Activated T-helper 2 cell treated with anti-CD3 and anti-CD28 coated beads, Interferon-gamma antibody, Interleukin-2, Interleukin-4, amounts not matched to agents 10 μg/mL and 5 μg/mL and 100 μg/mL, durations not matched to agents 14 hours and 24 hours and 36 hours (primary cell): ENCODE measurements at regions not wholly inside any gene's neighbourhood (a gene's known extent, or its start where the extent isn't known, plus 50 kb on each side); places are given as distances from the start of the nearest gene placed in this dataset.

Source experiments
- DNase-seq: peaks from one replicate; pipeline ENCODE4 v3.0.0; 2021; ENCODE audit warnings: low spot score
- H3K27ac Mint-ChIP-seq: one replicate; pipeline ENCODE4 v1.8.0; 2021; ENCODE audit warnings: mixed read lengths
- H3K27me3 Mint-ChIP-seq: one replicate; pipeline ENCODE4 v1.8.0; 2021; ENCODE audit warnings: low read depth, mixed read lengths
- H3K36me3 Mint-ChIP-seq: one replicate; pipeline ENCODE4 v1.8.0; 2021; ENCODE audit warnings: low read depth, mixed read lengths
- H3K4me1 Mint-ChIP-seq: one replicate; pipeline ENCODE4 v1.8.0; 2021; ENCODE audit warnings: low read depth, mixed read lengths
- H3K4me3 Mint-ChIP-seq: one replicate; pipeline ENCODE4 v1.8.0; 2021; ENCODE audit warnings: low read depth, mild to moderate bottlenecking, moderate library complexity, mixed read lengths
- H3K9me3 Mint-ChIP-seq: one replicate; pipeline ENCODE4 v1.8.0; 2021; ENCODE audit warnings: mixed read lengths
- intact Hi-C: fragments of 100-400 bp; cut with micrococcal nuclease; formaldehyde crosslinking; loops from one replicate; pipeline ENCODE4 v1.15.1; 2023

GRCh38 chr13:60970736-60971135 is 444.9 kb downstream of the PCDH20 start:
- DNase-seq: no peak
- Mint-ChIP-seq H3K36me3 (no peaks in the 10 kb centered on the region), H3K4me3 (no peak overlapping the region), H3K27ac (no peak overlapping the region), H3K27me3 (no peaks in the 10 kb centered on the region), H3K4me1 (no peaks in the 10 kb centered on the region), H3K9me3 (peaks cover 15% of the 10 kb centered on the region)
- intact Hi-C loops: no loop called here

- no peak overlapping the region for H3K27ac Mint-ChIP-seq
- no peaks in the 10 kb centered on the region for H3K4me1 Mint-ChIP-seq
- intact Hi-C loops: no loop called here
These were observed 446.0 kb downstream of the PCDH20 start for GRCh38 chr13:60969656-60970055.

DNA sequence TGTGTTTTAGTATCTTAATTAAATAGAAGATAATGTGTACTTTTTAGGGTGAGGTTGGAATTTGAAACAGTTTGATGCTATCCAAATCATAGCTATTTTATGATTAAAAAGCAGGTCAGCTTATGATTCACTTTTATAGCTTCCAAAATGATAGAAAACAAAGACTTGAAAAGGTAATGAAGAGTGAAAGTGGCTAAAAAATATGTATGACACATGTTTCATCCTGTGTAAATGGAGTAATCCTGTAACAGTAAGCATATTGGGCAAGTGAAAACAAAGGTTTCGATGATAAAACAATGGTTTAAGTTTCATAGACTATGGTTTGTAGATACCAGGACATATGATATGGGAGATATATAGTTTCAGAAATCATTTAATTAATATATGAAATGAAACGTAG is 456.2 kb downstream of the PCDH20 start:
- intact Hi-C loops: no loop called here
- Mint-ChIP-seq H3K36me3 (no peaks in the 10 kb centered on the region), H3K9me3 (peaks cover 23% of the 10 kb centered on the region), H3K27ac (no peak overlapping the region), H3K4me3 (no peak overlapping the region), H3K4me1 (no peaks in the 10 kb centered on the region), H3K27me3 (no peaks in the 10 kb centered on the region)
- no peak for DNase-seq

More at GRCh38 chr13:60969656-60970055, 446.0 kb downstream of the PCDH20 start:
- peaks cover 12% of the 10 kb centered on the region for H3K9me3 Mint-ChIP-seq
- no peak overlapping the region for H3K4me3 Mint-ChIP-seq
- H3K36me3 Mint-ChIP-seq: no peaks in the 10 kb centered on the region
- no peaks in the 10 kb centered on the region for H3K27me3 Mint-ChIP-seq
- no peak for DNase-seq

- H3K9me3 Mint-ChIP-seq: peaks cover 18% of the 10 kb centered on the region
- H3K27me3 Mint-ChIP-seq: no peaks in the 10 kb centered on the region
- H3K27ac Mint-ChIP-seq: no peak overlapping the region
- no peaks in the 10 kb centered on the region for H3K36me3 Mint-ChIP-seq
- no peak overlapping the region for H3K4me3 Mint-ChIP-seq
- intact Hi-C loops: no loop called here
- H3K4me1 Mint-ChIP-seq: no peaks in the 10 kb centered on the region
- no peak for DNase-seq
These were observed 457.8 kb downstream of the PCDH20 start for GRCh38 chr13:60957816-60958215.

DNA sequence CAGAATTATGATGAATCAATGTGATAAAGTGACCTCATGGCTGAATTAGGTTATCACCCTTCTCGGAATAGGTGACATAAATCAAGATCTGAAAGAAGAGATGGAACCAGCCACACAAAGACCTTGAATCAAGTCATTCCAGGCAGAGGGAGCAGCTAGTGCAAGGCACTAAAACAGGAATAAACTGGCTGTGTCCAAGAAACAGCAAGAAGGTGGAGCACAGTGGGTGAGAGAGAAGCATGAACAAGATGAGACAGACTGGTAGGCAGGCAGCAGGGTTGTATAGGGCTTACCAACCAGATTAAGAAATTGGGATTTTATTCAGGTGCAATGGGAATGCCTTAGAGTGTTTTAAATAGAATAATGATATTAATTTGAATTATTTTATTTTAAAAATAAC is 470.3 kb downstream of the PCDH20 start:
- intact Hi-C loops: no loop called here
- Mint-ChIP-seq H3K4me3 (no peak overlapping the region), H3K9me3 (peaks cover 16% of the 10 kb centered on the region), H3K27ac (no peak overlapping the region), H3K4me1 (no peaks in the 10 kb centered on the region), H3K27me3 (no peaks in the 10 kb centered on the region), H3K36me3 (no peaks in the 10 kb centered on the region)
- DNase-seq: no peak

- no peak overlapping the region for H3K4me3 Mint-ChIP-seq
- peaks cover 16% of the 10 kb centered on the region for H3K9me3 Mint-ChIP-seq
- intact Hi-C loops: no loop called here
- no peaks in the 10 kb centered on the region for H3K36me3 Mint-ChIP-seq
- H3K4me1 Mint-ChIP-seq: no peaks in the 10 kb centered on the region
- H3K27me3 Mint-ChIP-seq: no peaks in the 10 kb centered on the region
- H3K27ac Mint-ChIP-seq: no peak overlapping the region
- DNase-seq: no peak
These were observed 470.8 kb downstream of the PCDH20 start for GRCh38 chr13:60944863-60945262.

- Mint-ChIP-seq H3K27ac (no peak overlapping the region), H3K9me3 (peaks cover 16% of the 10 kb centered on the region), H3K4me3 (no peak overlapping the region), H3K4me1 (no peaks in the 10 kb centered on the region), H3K27me3 (no peaks in the 10 kb centered on the region), H3K36me3 (no peaks in the 10 kb centered on the region)
- intact Hi-C loops: no loop called here
- no peak for DNase-seq
These were observed 471.6 kb downstream of the PCDH20 start for GRCh38 chr13:60944016-60944415.

GRCh38 chr13:60936281-60936680 is 479.4 kb downstream of the PCDH20 start:
- no peaks in the 10 kb centered on the region for H3K36me3 Mint-ChIP-seq
- H3K4me3 Mint-ChIP-seq: no peak overlapping the region
- H3K9me3 Mint-ChIP-seq: peaks cover 6% of the 10 kb centered on the region
- intact Hi-C loops: no loop called here
- no peaks in the 10 kb centered on the region for H3K27me3 Mint-ChIP-seq
- no peak for DNase-seq
- H3K27ac Mint-ChIP-seq: no peak overlapping the region
- no peaks in the 10 kb centered on the region for H3K4me1 Mint-ChIP-seq

DNA sequence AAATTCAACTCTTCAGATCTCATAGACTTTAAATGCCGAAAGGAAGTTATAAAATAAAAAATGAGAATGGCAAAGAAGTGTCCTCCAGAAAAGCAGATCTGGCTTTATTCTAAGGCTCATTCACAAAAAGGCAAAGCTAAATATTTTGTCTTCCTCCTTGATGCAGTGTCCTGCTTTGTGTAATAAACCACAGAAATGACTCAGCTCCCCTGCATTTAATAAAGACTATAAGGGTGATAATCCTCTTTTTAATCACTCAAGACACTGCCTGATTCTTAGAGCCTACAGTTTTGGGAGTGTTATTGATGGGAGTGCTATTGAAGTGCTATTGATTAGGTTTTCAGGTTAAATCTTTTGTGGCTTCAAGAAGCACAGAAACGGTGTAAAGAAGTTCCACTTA is 482.0 kb downstream of the PCDH20 start:
- no peaks in the 10 kb centered on the region for H3K4me1 Mint-ChIP-seq
- no peak overlapping the region for H3K27ac Mint-ChIP-seq
- H3K36me3 Mint-ChIP-seq: no peaks in the 10 kb centered on the region
- H3K4me3 Mint-ChIP-seq: no peak overlapping the region
- intact Hi-C loops: no loop called here
- DNase-seq: no peak
- H3K9me3 Mint-ChIP-seq: peaks cover 6% of the 10 kb centered on the region
- H3K27me3 Mint-ChIP-seq: no peaks in the 10 kb centered on the region

- no peak overlapping the region for H3K27ac Mint-ChIP-seq
- intact Hi-C loops: no loop called here
These were observed 483.6 kb downstream of the PCDH20 start for GRCh38 chr13:60931858-60932546.

GRCh38 chr13:60925686-60926085 is 490.0 kb downstream of the PCDH20 start:
- H3K36me3 Mint-ChIP-seq: no peaks in the 10 kb centered on the region
- no peak overlapping the region for H3K27ac Mint-ChIP-seq
- no peaks in the 10 kb centered on the region for H3K9me3 Mint-ChIP-seq
- H3K4me3 Mint-ChIP-seq: no peak overlapping the region
- H3K27me3 Mint-ChIP-seq: no peaks in the 10 kb centered on the region
- no peak for DNase-seq
- intact Hi-C loops: no loop called here
- H3K4me1 Mint-ChIP-seq: no peaks in the 10 kb centered on the region

More at GRCh38 chr13:60931858-60932546, 483.6 kb downstream of the PCDH20 start:
- H3K4me1 Mint-ChIP-seq: no peaks in the 10 kb centered on the region
- H3K36me3 Mint-ChIP-seq: no peaks in the 10 kb centered on the region
- no peaks in the 10 kb centered on the region for H3K27me3 Mint-ChIP-seq
- no peak overlapping the region for H3K4me3 Mint-ChIP-seq
- DNase-seq: no peak
- H3K9me3 Mint-ChIP-seq: peaks cover 6% of the 10 kb centered on the region

GRCh38 chr13:60924856-60925255 is 490.8 kb downstream of the PCDH20 start:
- H3K36me3 Mint-ChIP-seq: no peaks in the 10 kb centered on the region
- no peaks in the 10 kb centered on the region for H3K4me1 Mint-ChIP-seq
- H3K4me3 Mint-ChIP-seq: no peak overlapping the region
- H3K27ac Mint-ChIP-seq: no peak overlapping the region
- H3K9me3 Mint-ChIP-seq: no peaks in the 10 kb centered on the region
- intact Hi-C loops: no loop called here
- DNase-seq: no peak
- no peaks in the 10 kb centered on the region for H3K27me3 Mint-ChIP-seq

GRCh38 chr13:60922576-60923231 is 492.9 kb downstream of the PCDH20 start:
- Mint-ChIP-seq H3K27ac (no peak overlapping the region), H3K4me1 (no peaks in the 10 kb centered on the region), H3K9me3 (no peaks in the 10 kb centered on the region), H3K4me3 (no peak overlapping the region), H3K27me3 (no peaks in the 10 kb centered on the region), H3K36me3 (no peaks in the 10 kb centered on the region)
- intact Hi-C loops: no loop called here
- no peak for DNase-seq
